Panc1 (cell line): ENCODE measurements at regions not wholly inside any gene's neighbourhood (a gene's known extent, or its start where the extent isn't known, plus 50 kb on each side); places are given as distances from the start of the nearest gene placed in this dataset.

Experiments used
- ATAC-seq: fragments of 200-7000 bp; cut with Tn5 transposase; 2 replicates; pipeline ENCODE4 v1.9.1; 2020; ENCODE audit warnings: mild to moderate bottlenecking, moderate library complexity
- BruUV-seq: library from RNA; stranded (reverse); fragments of 400-500 nt; replicated peaks from 2 replicates; lab custom pipeline; 2021; lab: Mats Ljungman, UMichigan
- CTCF ChIA-PET: fragments of 300-600 bp; sonication (Branson Sonifier 250); formaldehyde crosslinking; loops from one replicate; lab custom pipeline; 2022; ENCODE audit warnings: antibody characterized with exemption; lab: Charles Lee
- POLR2A ChIA-PET: fragments of 300-600 bp; sonication (Branson Sonifier 250); formaldehyde crosslinking; loops from one replicate; lab custom pipeline; 2022; ENCODE audit warnings: antibody characterized with exemption; lab: Charles Lee
- DNase-seq: peaks from one replicate; pipeline ENCODE4 v3.0.0-alpha.2; 2010; ENCODE audit warnings: low read depth, low spot score
- H3K27ac ChIP-seq: 2 replicates; pipeline ENCODE4 v1.5.1; 2011; ENCODE audit warnings: mild to moderate bottlenecking, low read length, inconsistent platforms
- H3K27me3 ChIP-seq: fragments of 200-500 bp; sonication (Bioruptor generic); 2 replicates; pipeline ENCODE4 v1.6.0; 2014; ENCODE audit warnings: low read length, inconsistent platforms; ENCODE audit not compliant: control insufficient read depth, insufficient read depth
- H3K36me3 ChIP-seq: fragments of 200-500 bp; sonication (Bioruptor generic); 2 replicates; pipeline ENCODE4 v1.5.1; 2014; ENCODE audit warnings: inconsistent platforms, mild to moderate bottlenecking, low read length, moderate library complexity; ENCODE audit not compliant: control insufficient read depth, insufficient read depth
- H3K4me1 ChIP-seq: 2 replicates; pipeline ENCODE4 v1.5.1; 2011; ENCODE audit warnings: inconsistent platforms, mild to moderate bottlenecking, low read length, moderate library complexity; ENCODE audit not compliant: control insufficient read depth, insufficient read depth
- H3K4me3 ChIP-seq, 2 experiments: 2 replicates each; pipeline ENCODE4 v1.5.1; 2011 to 2012; ENCODE audit warnings: low read depth in 2 of 2, low read length in 2 of 2, mild to moderate bottlenecking in 2 of 2, inconsistent platforms in 1 of 2, moderate library complexity in 1 of 2
- H3K9me3 ChIP-seq: fragments of 200-500 bp; sonication (Bioruptor generic); 2 replicates; pipeline ENCODE4 v1.5.1; 2014; ENCODE audit warnings: low read depth, mild to moderate bottlenecking, inconsistent platforms, low read length, moderate library complexity; ENCODE audit not compliant: control insufficient read depth, insufficient read depth
- CTCF ChIP-seq: fragments of 450-650 bp; IDR thresholded peaks from 2 replicates; pipeline ENCODE4 v1.5.1; 2017; ENCODE audit warnings: mild to moderate bottlenecking
- POLR2AphosphoS5 ChIP-seq: IDR thresholded peaks from 2 replicates; pipeline ENCODE4 v1.6.1; 2012; ENCODE audit warnings: mild to moderate bottlenecking, low read depth, low read length, moderate library complexity
- REST ChIP-seq, 2 experiments: IDR thresholded peaks; 2 replicates each; pipeline ENCODE4 v1.6.1; 2011 to 2012; ENCODE audit warnings: low read depth in 2 of 2, control low read depth in 1 of 2, low read length in 1 of 2, mild to moderate bottlenecking in 1 of 2, moderate library complexity in 1 of 2; ENCODE audit not compliant: insufficient read depth in 1 of 2
- SIN3A ChIP-seq: IDR thresholded peaks from 2 replicates; pipeline ENCODE4 v1.6.1; 2012; ENCODE audit warnings: low read depth, mild to moderate bottlenecking, low read length, moderate library complexity, borderline replicate concordance; ENCODE audit not compliant: insufficient read depth
- TCF7L2 ChIP-seq: IDR thresholded peaks from 2 replicates; pipeline ENCODE4 v1.6.1; 2011; ENCODE audit warnings: mild to moderate bottlenecking, low read depth, low read length, inconsistent platforms
- in situ Hi-C: cut with HindIII; loops from 2 replicates; pipeline ENCODE4 v1.10.0; 2016; ENCODE audit warnings: low sequenced_read_pairs, low pct_unique_long_range_greater_than_20kb
- intact Hi-C: fragments of 100-400 bp; cut with micrococcal nuclease; formaldehyde crosslinking; loops from one replicate; pipeline ENCODE4 v1.10.0; 2022; ENCODE audit not compliant: unreplicated experiment

GRCh38 chr19:29060813-29061364, 152.1 kb downstream of the UQCRFS1 start:
- CTCF ChIA-PET, result no interaction called here
- DNase-seq (no peak), ATAC-seq (no peak)
- Histone ChIP-seq H3K27me3 (no peaks in the 10 kb centered on the region), H3K9me3 (no peaks in the 10 kb centered on the region), H3K4me3 (no peak overlapping the region), H3K4me1 (no peaks in the 10 kb centered on the region), H3K27ac (no peak overlapping the region), H3K36me3 (no peaks in the 10 kb centered on the region)
- intact Hi-C loops (no loop called here), in situ Hi-C loops (no loop called here)
- BruUV-seq, result no TSS peak
- POLR2A ChIA-PET, result no interaction called here
- no peak for TF ChIP-seq POLR2AphosphoS5

GRCh38 chr19:29056535-29056934, 156.4 kb downstream of the UQCRFS1 start:
- POLR2A ChIA-PET, result no interaction called here
- BruUV-seq, result no TSS peak
- Histone ChIP-seq H3K4me1 (no peaks in the 10 kb centered on the region), H3K9me3 (no peaks in the 10 kb centered on the region), H3K27me3 (peaks cover 2% of the 10 kb centered on the region; the same call in 1 of the 2 replicates), H3K36me3 (no peaks in the 10 kb centered on the region), H3K27ac (no peak overlapping the region), H3K4me3 (no peak overlapping the region)
- TF ChIP-seq CTCF, result no peak
- no peak for TF ChIP-seq POLR2AphosphoS5
- no peak for TF ChIP-seq REST (IDR thresholded peaks at IDR 0.05; ENCODE audit: insufficient read depth in 1 of 2, low read depth in 2 of 2, low read length in 1 of 2)
- TF ChIP-seq TCF7L2, result no peak
- no peak for TF ChIP-seq SIN3A
- ATAC-seq, result no peak
- CTCF ChIA-PET, result no interaction called here
- in situ Hi-C loops, result no loop called here
- intact Hi-C loops, result no loop called here
- no peak for DNase-seq

- intact Hi-C loops, result no loop called here
- Histone ChIP-seq H3K4me1 (no peaks in the 10 kb centered on the region), H3K27me3 (peaks cover 2% of the 10 kb centered on the region; the same call in 1 of the 2 replicates), H3K27ac (no peak overlapping the region), H3K4me3 (no peak overlapping the region), H3K36me3 (no peaks in the 10 kb centered on the region), H3K9me3 (no peaks in the 10 kb centered on the region)
- no TSS peak for BruUV-seq
- in situ Hi-C loops, result no loop called here
- TF ChIP-seq SIN3A (no peak), REST (IDR thresholded peaks at IDR 0.05; ENCODE audit: insufficient read depth in 1 of 2, low read depth in 2 of 2, low read length in 1 of 2) (no peak), TCF7L2 (no peak), POLR2AphosphoS5 (no peak), CTCF (no peak)
- ChIA-PET CTCF (no interaction called here), POLR2A (no interaction called here)
- DNase-seq (no peak), ATAC-seq (no peak)
Measured at GRCh38 chr19:29054886-29055675, 157.9 kb downstream of the UQCRFS1 start.
